GM12878 (cell line): ENCODE measurements at regions not wholly inside any gene's neighbourhood (a gene's known extent, or its start where the extent isn't known, plus 50 kb on each side); places are given as distances from the start of the nearest gene placed in this dataset.

ENCODE experiments used
- EP300 ChIP-seq, 2 experiments: fragments of 150-350 bp in 1 of 2; IDR thresholded peaks; 2 replicates each; pipeline ENCODE4 v1.6.1; 2011 to 2012; ENCODE audit warnings: low read depth in 2 of 2, low read length in 2 of 2, borderline replicate concordance in 1 of 2, improper control_type of control experiment in 1 of 2, inconsistent platforms in 1 of 2; ENCODE audit not compliant: control insufficient read depth in 1 of 2
- EZH2 ChIP-seq: IDR thresholded peaks from 2 replicates; pipeline ENCODE4 v1.6.1; 2012; ENCODE audit warnings: low read depth, mild to moderate bottlenecking, control low read depth, inconsistent platforms, low read length, borderline replicate concordance; ENCODE audit not compliant: control insufficient read depth
- SMC3 ChIP-seq: IDR thresholded peaks from 2 replicates; pipeline ENCODE4 v1.6.1; 2011; ENCODE audit warnings: low read length, improper control_type of control experiment, borderline replicate concordance

- TF ChIP-seq SMC3, result no peak
- no peak for TF ChIP-seq EP300 (IDR thresholded peaks at IDR 0.05; ENCODE audit: borderline replicate concordance in 1 of 2, control insufficient read depth in 1 of 2, low read depth in 2 of 2, low read length in 2 of 2)
- TF ChIP-seq EZH2, result no peak
These were observed 436.4 kb upstream of the KCNMB2 start for GRCh38 chr3:178099862-178100261.
